ENCODE measurements at regions not wholly inside any gene's neighbourhood (a gene's known extent, or its start where the extent isn't known, plus 50 kb on each side); places are given as distances from the start of the nearest gene placed in this dataset.

GRCh38 chr3:163058031-163058854 lies 1561.6 kb downstream of the OTOL1 start:
- DNase-seq = no peak

- no peak for DNase-seq
Measured at GRCh38 chr3:163071713-163072112, 1575.1 kb downstream of the OTOL1 start.

Data from COR-L47 (cell line).